NCI-H345 (cell line): ENCODE measurements at regions not wholly inside any gene's neighbourhood (a gene's known extent, or its start where the extent isn't known, plus 50 kb on each side); places are given as distances from the start of the nearest gene placed in this dataset.
"Not testable (repeated sequence)": the region's sequence is repeated elsewhere in the genome, so short reads cannot be mapped to it uniquely, and the experiment has no call there.

Source experiments
- DNase-seq: peaks from one replicate; lab custom pipeline; 2025; lab: John Stamatoyannopoulos, UW

DNA sequence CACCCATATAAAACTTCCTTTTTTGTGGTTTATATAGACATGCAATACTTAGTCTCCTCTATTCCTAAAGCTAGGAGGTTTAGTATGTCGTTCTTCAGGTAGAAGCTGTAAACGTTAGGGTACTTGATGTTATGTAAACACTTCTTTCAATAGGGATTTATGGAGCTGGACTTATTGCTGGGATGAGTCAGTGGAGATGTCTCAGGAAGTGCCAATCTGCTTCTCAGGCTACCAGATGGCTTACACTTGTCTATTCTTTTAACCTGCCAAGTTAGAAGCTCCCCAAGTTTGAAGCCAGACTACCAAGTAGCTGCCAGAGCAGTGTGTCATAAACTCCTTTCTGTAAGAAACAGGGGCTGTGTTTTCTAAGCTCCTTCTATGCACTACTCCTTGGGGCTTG, 756.5 kb upstream of the LRRTM1 start:
- DNase-seq: peak; percentile 31

DNA sequence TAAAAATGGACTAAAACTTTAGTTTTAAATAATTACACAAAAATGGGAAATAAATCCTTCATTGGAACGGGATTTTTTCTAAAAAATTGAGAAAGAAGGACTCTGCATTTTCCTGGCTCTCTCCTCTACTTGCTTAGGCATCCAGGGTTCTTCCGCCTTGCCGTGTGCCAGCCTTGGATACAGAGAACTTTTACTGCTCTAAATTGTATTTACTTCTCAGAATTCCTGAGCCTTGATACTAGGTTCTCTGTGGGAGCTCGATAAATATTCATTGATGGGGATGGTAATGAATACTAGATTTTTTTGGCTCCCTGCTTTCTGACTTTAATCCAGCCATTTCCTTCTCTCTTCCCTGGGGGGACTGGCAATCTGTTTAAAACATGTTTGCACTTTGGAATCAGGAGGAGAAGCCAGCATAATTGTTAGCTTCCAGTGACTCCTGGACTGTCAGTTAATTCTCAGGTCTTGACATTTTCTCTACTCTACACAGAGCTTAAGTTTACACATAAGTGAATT, 746.1 kb upstream of the LRRTM1 start:
- no peak for DNase-seq

DNA sequence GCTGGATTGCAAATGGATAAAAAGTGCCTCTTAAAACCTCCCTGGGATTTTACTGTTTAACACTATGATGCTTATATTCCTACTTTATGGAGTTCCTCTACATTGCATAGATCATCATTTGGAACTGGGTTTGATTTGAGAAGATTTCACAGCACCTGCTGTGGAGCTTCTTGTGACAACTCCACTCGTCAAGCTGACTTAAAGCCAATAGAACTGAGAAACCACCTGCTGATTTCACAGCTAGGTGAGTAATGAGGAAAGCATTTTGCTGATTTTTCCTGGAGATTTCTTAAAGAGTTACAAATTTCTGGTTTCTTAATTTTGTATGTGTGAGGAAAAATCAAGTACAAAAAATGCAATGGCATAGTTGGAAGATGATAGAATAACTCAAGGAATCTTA, 739.1 kb upstream of the LRRTM1 start:
- no peak for DNase-seq

DNA sequence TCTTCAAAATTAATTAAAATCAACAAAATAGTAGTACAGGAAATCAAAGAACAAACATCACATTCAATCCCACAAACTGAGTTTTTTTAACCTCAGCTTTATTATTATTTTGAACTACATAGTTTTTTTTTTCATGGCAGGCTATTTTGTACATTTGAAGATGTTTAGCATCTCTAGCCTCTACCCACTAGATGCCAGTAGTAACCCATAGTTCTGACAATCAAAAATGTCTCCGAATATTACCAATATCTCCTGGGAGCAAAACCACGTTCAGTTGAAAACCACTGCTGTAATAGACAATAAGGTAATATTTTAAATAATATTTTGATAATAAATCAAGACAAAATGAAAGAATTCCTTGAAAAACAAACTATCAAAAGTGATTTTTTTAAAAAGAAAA, 702.6 kb upstream of the LRRTM1 start:
- DNase-seq: no peak

DNA sequence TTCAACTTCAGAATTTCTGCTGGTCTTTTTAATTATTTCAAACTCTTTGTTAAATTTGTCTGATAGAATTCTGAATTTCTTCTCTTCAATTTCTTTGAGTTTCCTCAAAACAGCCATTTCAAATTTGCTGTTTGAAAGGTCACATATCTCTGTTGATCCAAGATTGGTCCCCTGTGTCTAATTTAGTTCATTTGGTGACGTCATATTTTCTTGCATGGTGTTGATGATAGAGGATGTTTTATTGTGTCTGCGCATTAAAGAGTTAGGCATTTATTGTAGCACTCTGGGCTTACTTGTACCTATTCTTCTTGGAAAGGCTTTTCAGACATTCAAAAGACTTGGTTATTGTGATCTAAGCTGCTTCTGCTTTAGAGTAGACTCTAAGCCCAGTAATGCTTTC, 698.4 kb upstream of the LRRTM1 start:
- no peak for DNase-seq

DNA sequence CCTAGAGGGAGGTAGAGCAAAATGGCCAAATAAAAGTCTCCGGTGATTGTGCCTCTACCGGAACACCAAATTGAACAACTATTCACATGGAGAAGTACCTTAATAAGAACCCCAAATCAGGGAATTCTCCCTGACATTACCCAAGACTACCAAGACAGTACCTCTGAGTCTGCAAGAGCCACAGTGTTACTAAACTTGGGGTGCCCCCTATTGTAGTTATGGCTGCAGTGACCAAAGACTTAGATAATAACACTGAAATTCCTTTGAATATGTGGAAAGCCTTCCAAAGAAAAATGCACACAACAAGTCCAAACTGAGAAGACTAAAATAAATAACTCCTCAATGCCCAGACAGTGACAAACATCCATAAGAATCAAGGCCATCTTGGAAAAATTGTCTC, 682.9 kb upstream of the LRRTM1 start:
- DNase-seq: no peak

DNA sequence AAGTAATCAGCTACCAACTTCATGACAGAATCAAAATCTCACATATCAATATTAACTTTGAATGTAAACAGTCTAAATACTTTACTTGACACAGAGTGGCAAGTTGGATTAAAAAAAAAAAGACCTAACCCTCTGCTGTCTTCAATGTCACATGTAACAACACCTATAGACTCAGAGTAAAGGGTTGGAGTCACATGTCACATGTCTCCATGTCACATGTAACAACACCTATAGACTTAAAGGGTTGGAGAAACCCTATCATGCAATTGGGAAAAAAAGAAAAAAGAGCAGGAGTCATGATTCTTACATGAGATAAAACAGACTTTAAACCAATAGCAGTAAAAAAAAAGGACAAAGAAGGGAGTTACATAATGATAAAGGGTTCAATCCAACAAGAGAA, 665.3 kb upstream of the LRRTM1 start:
- DNase-seq: no peak

DNA sequence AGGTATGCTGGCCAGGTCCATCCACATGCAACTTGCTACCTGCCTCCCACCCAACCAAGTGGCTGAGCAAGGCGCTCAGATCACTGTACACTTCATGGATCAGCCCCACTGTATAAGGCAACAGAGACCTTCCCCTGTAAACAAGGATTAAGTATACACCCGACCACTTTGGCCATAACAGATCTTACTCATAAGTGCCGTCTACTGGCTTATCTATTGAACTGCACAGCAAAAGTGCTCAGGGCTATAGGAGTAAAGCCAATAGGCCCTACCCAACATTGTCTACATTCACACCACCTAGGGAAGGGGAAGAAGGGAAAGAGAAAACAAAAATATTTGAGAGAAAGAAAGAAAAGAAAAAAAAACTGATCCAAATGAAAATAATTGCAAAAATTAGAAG, 663.9 kb upstream of the LRRTM1 start:
- DNase-seq: no peak

DNA sequence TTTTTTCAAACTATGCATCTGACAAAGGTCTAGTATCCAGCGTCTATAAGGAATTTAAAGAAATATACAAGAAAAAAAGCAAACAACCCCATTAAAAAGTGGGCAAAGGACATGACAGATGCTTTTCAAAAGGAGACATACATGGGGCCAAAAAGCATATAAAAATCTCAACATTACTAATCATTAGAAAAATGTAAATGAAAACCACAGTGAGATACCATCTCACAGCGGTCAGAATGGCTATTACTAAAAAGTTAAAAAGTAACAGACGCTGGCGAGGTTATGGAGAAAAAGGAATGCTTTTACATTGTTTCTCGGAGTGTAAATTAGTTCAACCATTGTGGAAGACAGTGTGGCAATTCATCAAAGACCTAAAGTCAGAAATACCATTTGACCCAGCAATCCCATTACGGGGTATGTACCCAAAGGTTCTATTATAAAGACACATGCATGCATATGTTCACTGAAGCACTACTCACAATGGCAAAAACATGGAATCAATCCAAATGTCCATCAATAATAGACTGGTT, 643.1 kb upstream of the LRRTM1 start:
- no peak for DNase-seq

DNA sequence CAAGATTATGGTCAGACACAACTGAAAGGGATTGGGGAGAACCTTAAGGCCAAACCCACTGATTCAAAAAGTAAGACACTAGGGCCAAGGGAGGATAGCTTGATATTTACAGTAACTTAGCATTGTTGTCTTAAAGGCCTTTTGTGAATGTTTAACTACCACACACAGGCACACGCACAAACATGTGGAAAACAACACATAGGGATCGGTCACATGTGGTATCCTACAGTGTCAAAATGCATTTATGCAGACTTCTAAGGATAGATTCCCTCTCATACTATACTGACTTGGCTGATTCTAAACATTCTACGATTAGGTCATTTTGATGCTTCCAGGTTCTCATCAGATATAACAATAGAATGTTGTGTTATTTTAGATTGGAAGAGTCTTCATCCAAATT, 638.9 kb upstream of the LRRTM1 start:
- no peak for DNase-seq

DNA sequence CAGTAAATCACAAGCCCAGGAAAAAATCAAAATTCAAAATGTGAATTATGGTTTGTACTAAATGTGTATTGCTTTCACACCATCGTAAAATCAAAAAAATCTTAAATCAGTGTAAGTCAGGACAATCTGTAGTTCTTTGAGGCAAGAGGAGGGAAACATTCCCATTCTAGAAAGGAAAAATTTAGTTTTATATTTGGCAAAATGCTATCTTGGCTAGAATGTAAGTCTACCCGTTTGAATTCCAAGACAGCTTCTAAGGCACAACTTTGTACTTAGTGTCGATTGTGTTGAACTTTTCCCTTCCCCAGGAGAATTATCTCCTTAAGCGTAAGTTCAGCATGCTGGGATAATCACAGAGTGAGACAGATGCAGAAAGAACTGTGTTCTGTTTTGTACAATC, 638.2 kb upstream of the LRRTM1 start:
- DNase-seq: no peak

DNA sequence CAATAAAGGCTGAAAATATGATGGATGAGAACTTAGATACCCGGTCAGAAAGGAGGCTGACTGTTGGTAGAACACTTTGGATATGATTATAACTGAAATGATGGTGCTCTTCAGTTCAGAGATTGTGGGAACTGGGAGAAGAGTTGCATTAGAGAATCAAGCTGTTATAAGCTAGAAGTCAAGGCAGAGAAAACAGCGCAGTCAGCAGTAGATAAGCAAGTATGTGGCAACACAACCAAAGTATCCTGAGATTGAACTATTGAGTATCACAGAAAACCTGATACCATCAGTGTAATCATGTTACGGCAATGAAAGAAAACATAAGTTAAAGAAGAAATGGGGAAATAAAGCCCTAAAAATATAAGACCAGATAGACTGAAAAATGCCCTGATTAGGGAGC, 633.9 kb upstream of the LRRTM1 start:
- DNase-seq: no peak

DNA sequence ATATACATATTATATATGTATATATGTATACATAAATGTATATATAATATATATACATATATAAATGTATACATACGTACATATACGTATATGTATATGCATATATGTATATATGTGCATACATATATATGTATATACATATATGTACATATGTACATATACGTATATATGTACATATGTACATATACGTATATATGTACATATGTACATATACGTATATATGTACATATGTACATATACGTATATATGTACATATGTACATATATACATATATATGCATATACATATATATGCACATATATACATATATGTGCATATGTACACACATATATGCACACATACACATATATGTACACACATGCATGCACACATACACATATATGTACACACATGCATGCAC, 627.3 kb upstream of the LRRTM1 start:
- not testable (repeated sequence) for DNase-seq

DNA sequence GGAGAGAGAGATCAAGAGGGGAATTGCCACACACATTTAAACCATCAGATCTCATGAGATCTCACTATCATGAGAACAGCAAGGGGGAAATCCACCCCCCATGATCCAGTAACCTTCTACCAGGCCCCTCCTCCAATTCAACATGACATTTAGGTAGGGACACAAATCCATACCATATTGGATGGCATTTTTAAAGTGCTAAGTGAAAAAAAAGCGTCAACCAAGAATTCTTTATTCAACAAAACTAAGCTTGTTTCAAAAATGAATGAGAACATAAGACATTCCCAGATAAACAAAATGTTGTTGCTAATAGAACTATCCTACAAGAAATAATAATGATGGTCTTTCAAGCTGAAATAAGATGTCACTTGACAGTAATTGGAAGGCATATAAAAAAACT, 626.2 kb upstream of the LRRTM1 start:
- no peak for DNase-seq

DNA sequence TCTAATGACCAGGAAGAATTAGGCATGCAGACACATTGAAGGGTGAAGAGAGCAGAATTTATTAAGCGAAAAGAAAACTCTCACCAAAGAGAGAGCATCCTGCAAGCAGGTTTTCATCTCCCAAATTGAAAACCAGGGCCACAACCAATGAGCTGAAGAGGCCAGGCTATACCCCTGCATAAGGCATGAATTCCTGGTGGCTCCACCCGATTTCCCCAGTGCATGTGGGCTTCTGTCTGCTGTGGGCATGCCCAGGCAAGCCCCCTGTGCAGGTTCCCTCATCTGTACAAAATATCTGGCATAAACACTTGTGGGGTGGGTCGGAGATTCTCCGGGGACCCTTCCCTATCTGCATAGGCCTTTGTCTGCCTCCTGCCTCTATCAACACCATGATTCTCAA, 621.6 kb upstream of the LRRTM1 start:
- no peak for DNase-seq

DNA sequence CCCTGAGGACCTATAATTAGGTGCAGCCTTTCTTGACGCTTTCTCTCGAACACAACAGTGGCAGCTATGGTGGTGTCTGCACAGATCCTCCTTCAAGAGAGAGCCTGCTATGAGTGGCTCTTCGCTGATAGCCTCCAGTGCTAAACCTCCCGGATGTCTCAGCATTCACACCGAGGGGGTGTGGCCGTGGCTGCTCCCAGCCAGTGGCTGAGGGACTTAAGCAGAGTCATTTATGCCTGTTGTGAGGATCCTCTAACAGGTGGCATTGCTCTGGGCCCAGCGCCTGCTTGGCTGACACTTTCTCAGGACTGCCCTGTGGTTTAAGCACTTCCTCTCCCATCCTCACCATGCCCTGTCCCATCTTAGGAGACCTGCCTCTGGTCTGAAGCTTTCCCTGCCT, 592.0 kb upstream of the LRRTM1 start:
- no peak for DNase-seq

DNA sequence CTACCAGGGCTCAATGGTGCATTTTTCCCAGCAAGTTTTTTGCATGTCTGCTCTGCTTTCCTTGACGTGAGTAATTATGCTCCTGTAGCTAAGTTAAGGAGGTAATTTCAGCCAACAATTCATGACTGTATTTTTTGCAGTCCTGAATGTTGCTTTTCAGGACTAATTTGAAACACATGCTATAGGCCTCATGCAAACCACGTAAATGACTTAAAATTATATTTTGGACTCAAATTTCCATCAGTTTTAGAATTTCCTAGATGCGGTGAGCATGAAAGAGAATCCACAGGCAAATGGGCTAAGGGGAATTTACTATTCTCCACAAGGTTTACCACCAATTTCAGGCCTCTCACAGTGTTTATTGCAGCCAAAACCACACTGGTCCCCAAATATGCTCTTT, 589.9 kb upstream of the LRRTM1 start:
- no peak for DNase-seq

DNA sequence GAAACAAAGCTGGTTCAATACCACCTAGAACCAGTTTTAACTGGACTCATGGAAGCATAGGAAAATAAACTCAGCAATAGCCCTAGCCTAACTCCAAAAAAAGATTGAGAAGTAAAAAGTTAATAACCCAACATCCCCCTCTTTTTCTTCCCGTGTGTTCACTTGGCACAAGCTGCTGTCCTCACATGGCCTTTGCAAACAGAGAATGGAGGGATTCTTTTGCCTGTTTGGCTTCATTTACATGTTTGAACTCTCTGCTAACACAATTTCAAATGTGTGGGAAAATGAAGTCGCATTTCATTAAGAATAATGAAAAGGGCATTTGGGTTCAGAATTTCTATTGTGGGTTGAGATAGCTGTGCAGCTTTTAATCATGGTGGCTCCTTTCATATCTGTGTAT, 589.2 kb upstream of the LRRTM1 start:
- no peak for DNase-seq

DNA sequence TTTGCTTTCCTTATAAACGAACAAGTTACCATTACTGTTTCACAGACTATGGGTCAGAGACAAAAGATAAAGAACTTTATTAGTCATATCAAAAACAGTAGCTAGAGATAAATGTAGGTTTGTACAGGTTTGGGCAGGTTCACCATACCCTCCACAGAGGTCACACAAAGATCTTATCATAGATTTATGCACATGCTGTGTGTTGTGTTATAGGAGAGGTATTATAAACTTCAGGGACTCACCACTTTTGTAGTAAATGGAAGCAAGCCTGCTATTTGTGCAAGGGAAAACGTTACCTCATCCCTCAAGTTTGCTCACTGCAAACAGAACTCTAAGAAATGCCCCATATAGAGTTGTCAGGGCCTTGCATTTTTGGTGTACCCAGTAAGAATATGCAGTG, 584.5 kb upstream of the LRRTM1 start:
- DNase-seq: no peak

DNA sequence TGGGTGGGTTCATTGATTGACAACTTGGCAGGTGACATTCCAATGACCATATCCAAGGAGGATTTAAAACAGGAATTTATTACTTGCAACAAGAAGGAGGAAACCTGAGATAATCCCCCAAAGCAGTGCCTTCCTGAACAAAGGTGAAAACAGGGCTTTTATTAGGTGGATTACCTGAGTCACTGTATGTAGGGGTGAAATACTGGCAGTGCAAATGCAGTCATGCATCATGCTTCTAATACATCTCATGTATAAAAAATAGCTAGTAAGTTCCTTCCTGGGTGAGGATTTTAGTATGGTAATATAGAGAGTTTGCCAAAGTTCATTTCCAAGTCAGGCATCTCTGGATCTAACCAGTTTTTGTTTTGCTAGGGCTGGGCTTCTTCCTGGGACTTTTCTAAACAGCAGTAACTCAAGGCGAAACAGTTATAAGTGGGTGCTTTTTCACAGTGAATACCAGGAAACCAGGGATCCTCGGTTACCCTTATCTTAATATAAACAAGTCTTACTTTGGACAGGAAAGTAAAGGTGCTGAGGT, 583.4 kb upstream of the LRRTM1 start:
- DNase-seq: no peak

DNA sequence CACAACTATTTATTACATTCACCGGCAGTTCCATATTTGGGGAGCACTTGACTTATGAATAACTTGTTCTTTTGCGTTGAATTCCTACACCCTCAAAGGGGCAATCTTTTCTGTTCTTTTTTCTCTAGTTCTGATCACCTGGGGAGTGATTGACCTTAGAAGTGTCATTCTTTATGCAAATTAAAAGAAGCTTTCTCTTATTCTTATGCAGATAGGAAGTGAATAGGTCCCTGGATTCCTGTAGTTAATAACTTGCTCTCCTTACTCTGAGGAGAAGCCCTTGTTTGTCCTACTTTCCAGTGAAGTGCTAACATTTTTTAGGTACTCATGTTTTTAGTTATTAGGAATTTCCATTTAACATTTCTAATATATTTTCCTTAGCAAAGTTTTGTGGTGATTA, 569.8 kb upstream of the LRRTM1 start:
- DNase-seq: no peak

DNA sequence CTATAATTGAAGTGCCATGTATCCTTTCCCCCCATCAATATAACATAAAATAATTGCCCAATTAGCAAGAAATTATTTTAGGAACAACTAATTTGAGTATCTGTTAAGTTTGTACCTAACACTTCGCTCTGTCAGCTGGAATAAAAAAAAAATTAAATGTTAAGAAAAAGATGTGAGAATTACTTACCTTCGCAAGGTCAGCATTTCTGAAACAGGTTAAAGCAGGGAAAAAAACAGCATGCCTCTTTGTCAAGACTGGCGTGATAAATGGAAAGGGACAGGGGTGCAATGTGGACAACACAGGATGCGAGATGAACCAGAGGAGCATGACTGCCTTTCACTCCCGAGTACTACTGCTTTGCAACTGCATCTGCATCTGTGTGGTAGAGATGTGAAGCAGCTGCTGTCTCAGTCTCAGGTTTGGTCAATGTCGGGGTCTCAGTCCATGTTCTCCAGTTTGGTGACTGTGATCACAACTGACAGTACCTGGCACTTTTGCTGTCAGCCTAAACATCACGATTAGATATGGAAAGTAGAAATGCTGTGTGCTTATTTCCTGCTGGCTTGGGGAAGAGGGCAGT, 565.4 kb upstream of the LRRTM1 start:
- DNase-seq: no peak

DNA sequence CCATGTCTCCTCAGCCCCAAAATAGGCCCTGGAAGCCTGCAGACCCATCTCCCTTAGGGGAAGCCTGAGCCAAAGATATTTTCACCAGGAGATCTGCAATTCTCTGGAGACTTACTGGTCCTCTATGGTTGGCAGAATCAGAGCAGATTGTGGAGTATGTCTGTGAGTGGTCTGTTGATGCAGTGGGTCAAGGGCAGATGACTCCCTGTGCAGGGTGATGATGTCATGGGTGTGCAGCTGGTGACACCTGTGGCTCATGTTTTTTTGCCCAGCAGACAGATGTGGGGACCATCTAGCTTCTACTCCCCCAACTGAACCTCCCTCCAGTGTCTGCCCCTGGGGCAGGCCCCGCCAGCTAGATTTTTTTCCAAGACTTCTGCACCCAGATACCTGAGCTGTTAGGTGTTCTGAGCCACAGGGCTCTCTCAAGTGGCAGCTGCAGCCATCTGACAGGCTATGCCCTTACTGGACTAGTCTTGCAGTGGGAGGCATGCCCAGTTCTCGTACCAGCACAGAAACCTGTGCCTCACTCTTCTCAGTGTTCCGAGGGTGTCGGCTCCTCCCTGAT, 558.7 kb upstream of the LRRTM1 start:
- DNase-seq: no peak

DNA sequence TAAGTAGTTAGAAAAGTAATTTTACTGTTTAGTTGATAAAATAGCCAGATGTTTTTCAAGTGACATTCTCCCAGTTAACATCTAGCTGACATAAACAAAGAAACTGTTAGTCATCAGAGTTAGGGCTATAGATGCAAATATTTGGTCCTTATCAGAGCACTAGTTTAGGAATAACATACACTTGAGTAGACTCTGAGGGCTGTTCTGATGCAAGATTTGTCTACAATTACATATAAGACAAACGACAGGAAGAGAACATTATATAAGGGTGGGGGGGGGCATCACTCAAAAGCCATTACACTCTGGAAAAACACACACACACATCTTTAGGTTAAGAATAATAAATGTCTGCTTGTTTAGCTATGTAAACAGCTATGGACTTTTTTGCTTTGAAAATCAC, 554.4 kb upstream of the LRRTM1 start:
- DNase-seq: no peak
